ENCODE measurements at regions not wholly inside any gene's neighbourhood (a gene's known extent, or its start where the extent isn't known, plus 50 kb on each side); places are given as distances from the start of the nearest gene placed in this dataset.

DNA sequence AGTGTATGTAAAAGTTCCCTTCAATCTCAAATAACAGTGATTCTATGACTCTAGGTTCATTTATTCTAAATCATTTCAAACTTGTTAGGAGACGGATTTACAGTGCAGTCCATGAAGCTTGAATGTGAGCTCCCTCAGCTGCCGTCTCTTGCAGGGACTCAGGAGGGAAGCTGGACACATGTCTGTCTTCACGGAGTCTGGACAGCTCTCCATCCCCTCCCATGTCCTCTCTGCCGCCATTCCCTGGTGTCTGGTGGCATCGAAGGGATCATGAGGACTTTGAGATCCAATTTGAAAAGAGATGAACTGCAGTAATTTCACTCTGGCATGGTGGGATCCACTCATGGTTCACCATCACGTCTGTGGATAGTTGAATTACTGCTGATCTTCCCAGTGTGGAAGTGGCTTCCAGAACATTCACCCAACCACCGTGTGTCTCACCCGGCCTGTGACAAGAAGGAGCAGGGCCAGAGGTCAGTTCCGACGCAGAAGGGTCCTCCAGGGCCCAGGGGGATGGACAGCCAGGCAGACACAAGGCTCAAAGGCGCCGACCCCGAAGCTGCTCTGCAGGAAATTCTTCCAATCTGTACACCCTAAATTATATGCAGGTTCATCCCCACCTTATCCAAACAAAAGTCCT, 370.1 kb downstream of the THBS2 start:
- Mint-ChIP-seq H3K4me1 (ENCODE audit: unreplicated experiment) (peaks cover 4% of the 10 kb centered on the region), H3K9me3 (no peaks in the 10 kb centered on the region)
- no peak for DNase-seq (ENCODE audit: extremely low spot score, unreplicated experiment)

DNA sequence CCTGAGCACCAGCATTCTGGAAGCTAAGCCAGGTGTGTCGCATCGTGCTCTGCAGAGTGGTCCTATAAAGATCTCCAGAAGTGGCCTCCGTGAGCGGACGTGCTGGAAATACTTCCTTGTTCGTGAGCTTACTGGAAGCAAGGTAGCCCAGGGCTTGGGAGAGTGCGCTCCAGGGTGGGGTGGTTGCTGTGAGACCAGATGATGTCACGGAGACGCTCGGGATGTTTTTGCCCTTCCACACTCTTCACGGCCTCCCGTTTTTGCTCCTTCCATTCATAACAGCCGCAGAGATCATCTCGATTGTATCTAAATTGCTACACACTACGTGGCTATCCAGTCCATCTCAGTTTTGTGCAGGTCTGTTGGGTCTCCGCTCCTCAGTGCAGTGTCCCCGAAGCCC, 373.4 kb downstream of the THBS2 start:
- Mint-ChIP-seq H3K9me3 (no peaks in the 10 kb centered on the region), H3K4me3 (no peak overlapping the region), H3K36me3 (no peaks in the 10 kb centered on the region), H3K4me1 (ENCODE audit: unreplicated experiment) (peaks cover 20% of the 10 kb centered on the region), H3K27ac (no peak overlapping the region), H3K27me3 (peaks cover 21% of the 10 kb centered on the region)
- TF ChIP-seq, protein P1, sequence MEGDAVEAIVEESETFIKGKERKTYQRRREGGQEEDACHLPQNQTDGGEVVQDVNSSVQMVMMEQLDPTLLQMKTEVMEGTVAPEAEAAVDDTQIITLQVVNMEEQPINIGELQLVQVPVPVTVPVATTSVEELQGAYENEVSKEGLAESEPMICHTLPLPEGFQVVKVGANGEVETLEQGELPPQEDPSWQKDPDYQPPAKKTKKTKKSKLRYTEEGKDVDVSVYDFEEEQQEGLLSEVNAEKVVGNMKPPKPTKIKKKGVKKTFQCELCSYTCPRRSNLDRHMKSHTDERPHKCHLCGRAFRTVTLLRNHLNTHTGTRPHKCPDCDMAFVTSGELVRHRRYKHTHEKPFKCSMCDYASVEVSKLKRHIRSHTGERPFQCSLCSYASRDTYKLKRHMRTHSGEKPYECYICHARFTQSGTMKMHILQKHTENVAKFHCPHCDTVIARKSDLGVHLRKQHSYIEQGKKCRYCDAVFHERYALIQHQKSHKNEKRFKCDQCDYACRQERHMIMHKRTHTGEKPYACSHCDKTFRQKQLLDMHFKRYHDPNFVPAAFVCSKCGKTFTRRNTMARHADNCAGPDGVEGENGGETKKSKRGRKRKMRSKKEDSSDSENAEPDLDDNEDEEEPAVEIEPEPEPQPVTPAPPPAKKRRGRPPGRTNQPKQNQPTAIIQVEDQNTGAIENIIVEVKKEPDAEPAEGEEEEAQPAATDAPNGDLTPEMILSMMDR (conservative IDR thresholded peaks at IDR 0.05), result no peak
- DNase-seq (ENCODE audit: extremely low spot score, unreplicated experiment), result no peak

More for the DNA sequence above, 370.1 kb downstream of the THBS2 start:
- Mint-ChIP-seq H3K36me3 (no peaks in the 10 kb centered on the region), H3K27ac (no peak overlapping the region), H3K27me3 (peaks cover 17% of the 10 kb centered on the region), H3K4me3 (no peak overlapping the region)
- TF ChIP-seq, protein P1 (conservative IDR thresholded peaks at IDR 0.05), result no peak

DNA sequence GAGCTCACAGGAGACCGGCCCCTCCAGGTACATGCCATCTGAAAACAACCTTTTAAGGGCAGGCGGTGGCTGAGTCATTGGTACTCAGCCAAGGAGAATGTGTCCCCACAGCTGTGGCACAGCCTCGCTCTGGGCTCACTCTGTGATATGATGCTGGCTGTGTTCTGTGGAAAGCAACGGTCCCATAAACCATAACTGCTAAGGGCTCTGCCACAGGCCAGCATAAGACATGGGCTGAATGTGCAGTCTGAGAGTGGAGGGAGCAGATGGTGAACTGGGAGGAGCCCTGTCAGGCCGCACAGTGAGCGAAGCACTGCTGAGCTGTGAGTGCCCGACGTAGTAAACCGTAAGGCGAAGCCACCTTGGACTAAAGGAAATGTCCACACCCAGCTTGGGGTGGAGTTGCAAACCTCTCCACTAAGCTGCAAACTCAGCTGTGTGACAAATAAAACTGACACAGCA, 375.8 kb downstream of the THBS2 start:
- no peak overlapping the region for H3K27ac Mint-ChIP-seq
- peaks cover 25% of the 10 kb centered on the region for H3K27me3 Mint-ChIP-seq
- H3K4me3 Mint-ChIP-seq, result no peak overlapping the region
- TF ChIP-seq, protein P1 (conservative IDR thresholded peaks at IDR 0.05), result no peak
- H3K4me1 Mint-ChIP-seq (ENCODE audit: unreplicated experiment), result peaks cover 31% of the 10 kb centered on the region
- H3K36me3 Mint-ChIP-seq, result no peaks in the 10 kb centered on the region
- H3K9me3 Mint-ChIP-seq, result no peaks in the 10 kb centered on the region
- DNase-seq (ENCODE audit: extremely low spot score, unreplicated experiment), result no peak

DNA sequence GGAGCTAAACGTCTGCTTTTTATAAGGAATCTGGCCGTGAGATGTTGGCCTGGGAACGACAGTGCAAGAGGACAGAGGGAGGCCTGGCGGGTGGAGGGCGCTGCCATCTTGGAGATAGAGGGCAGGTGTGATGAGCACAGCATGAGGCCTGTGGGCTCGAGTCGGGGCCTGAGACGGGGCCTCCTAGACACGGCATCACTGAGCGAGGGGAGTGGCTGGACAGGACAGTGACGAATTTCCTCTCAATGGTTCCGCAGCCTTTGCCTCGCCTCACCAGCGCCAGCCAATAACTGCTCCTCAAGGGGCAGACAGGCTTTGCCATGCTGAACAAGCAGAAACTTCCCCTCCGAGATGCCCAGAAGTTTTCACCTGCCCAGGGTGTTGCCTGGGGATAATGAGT, 376.7 kb downstream of the THBS2 start:
- Mint-ChIP-seq H3K4me3 (no peak overlapping the region), H3K27ac (no peak overlapping the region), H3K27me3 (peaks cover 26% of the 10 kb centered on the region), H3K9me3 (no peaks in the 10 kb centered on the region), H3K36me3 (no peaks in the 10 kb centered on the region), H3K4me1 (ENCODE audit: unreplicated experiment) (peaks cover 33% of the 10 kb centered on the region)
- TF ChIP-seq, protein P1 (conservative IDR thresholded peaks at IDR 0.05), result no peak
- DNase-seq (ENCODE audit: extremely low spot score, unreplicated experiment), result no peak

DNA sequence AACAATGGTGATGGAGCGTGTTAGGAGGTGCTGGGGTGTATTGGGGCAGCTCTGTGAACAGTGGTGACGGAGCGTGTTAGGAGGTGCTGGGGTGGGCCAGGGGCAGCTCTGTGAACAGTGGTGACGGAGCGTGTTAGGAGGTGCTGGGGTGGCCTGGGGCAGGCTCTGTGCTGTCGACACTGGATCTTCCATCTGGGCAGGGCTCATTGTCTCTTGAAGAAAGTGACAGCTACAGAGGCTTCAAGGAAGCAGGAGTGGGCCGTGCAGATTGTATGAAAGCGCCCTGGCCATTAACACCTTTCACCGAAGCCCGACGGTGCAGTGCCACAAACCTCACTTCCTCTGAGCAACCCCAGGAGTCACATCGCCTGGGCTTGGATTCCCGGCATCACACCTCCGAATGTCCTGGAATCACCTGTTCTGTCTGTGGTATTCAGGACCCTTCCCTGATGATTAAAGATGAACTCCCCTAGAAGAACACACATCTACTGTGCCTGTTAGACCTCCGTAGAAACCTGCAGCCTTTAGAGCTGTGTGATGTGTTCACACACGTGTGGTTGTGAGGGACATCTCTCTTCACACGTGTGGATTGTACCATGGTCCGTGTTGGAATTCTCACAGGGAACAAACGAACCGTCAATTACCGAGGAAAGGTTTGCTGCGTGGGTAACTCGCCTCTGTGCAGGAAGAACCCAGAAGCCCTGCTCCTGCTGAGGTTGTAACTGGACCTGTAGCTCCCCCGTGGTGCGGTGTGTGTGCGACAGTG, 377.7 kb downstream of the THBS2 start:
- Mint-ChIP-seq H3K27me3 (peaks cover 24% of the 10 kb centered on the region), H3K9me3 (no peaks in the 10 kb centered on the region)

More for the DNA sequence above, 377.7 kb downstream of the THBS2 start:
- no peak overlapping the region for H3K27ac Mint-ChIP-seq
- H3K4me1 Mint-ChIP-seq (ENCODE audit: unreplicated experiment), result peaks cover 33% of the 10 kb centered on the region
- TF ChIP-seq, protein P1 (conservative IDR thresholded peaks at IDR 0.05), result no peak
- H3K4me3 Mint-ChIP-seq, result no peak overlapping the region
- DNase-seq (ENCODE audit: extremely low spot score, unreplicated experiment), result no peak
- H3K36me3 Mint-ChIP-seq, result no peaks in the 10 kb centered on the region

Data from type B pancreatic cell (in vitro differentiated cells).